HG03457 (cell line): ENCODE measurements at regions not wholly inside any gene's neighbourhood (a gene's known extent, or its start where the extent isn't known, plus 50 kb on each side); places are given as distances from the start of the nearest gene placed in this dataset.

Experiments
- ATAC-seq: cut with Tn5 transposase; IDR thresholded peaks from one replicate; pipeline ENCODE4 v1.9.1; 2021; ENCODE audit warnings: moderate number of reproducible peaks; ENCODE audit not compliant: unreplicated experiment

GRCh38 chr3:99131876-99132275 lies 230.4 kb upstream of the DCBLD2 start:
- ATAC-seq, result no peak

GRCh38 chr3:99128725-99129505 lies 227.4 kb upstream of the DCBLD2 start:
- no peak for ATAC-seq

- ATAC-seq, result no peak
These were observed 226.7 kb upstream of the DCBLD2 start for GRCh38 chr3:99128235-99128634.

GRCh38 chr3:99126316-99126715 lies 224.8 kb upstream of the DCBLD2 start:
- ATAC-seq, result no peak

GRCh38 chr3:99119385-99119784 lies 217.9 kb upstream of the DCBLD2 start:
- ATAC-seq, result no peak

- no peak for ATAC-seq
These were observed 216.9 kb upstream of the DCBLD2 start for GRCh38 chr3:99118381-99118780.

- ATAC-seq, result no peak
These were observed 213.2 kb upstream of the DCBLD2 start for GRCh38 chr3:99114565-99115291.

- no peak for ATAC-seq
These were observed 209.7 kb upstream of the DCBLD2 start for GRCh38 chr3:99111235-99111634.

- no peak for ATAC-seq
These were observed 208.9 kb upstream of the DCBLD2 start for GRCh38 chr3:99110401-99110800.

GRCh38 chr3:99108508-99108907 lies 207.0 kb upstream of the DCBLD2 start:
- no peak for ATAC-seq

- no peak for ATAC-seq
These were observed 193.1 kb upstream of the DCBLD2 start for GRCh38 chr3:99094606-99095005.

- ATAC-seq, result no peak
These were observed 185.8 kb upstream of the DCBLD2 start for GRCh38 chr3:99087277-99087676.

GRCh38 chr3:99084826-99085225 lies 183.3 kb upstream of the DCBLD2 start:
- ATAC-seq, result no peak

GRCh38 chr3:99084156-99084555 lies 182.7 kb upstream of the DCBLD2 start:
- no peak for ATAC-seq

GRCh38 chr3:99071096-99071495 lies 169.6 kb upstream of the DCBLD2 start:
- ATAC-seq, result no peak

GRCh38 chr3:99069973-99070372 lies 168.5 kb upstream of the DCBLD2 start:
- no peak for ATAC-seq

GRCh38 chr3:99066863-99067262 lies 165.4 kb upstream of the DCBLD2 start:
- ATAC-seq, result no peak

- ATAC-seq, result no peak
These were observed 147.7 kb upstream of the DCBLD2 start for GRCh38 chr3:99049164-99049563.

GRCh38 chr3:99041747-99042146 lies 140.3 kb upstream of the DCBLD2 start:
- no peak for ATAC-seq

GRCh38 chr3:99031778-99032177 lies 130.3 kb upstream of the DCBLD2 start:
- ATAC-seq, result no peak

GRCh38 chr3:99023590-99024192 lies 122.2 kb upstream of the DCBLD2 start:
- ATAC-seq, result no peak

GRCh38 chr3:99021466-99021865 lies 120.0 kb upstream of the DCBLD2 start:
- no peak for ATAC-seq
